PFSK-1 (cell line): ENCODE measurements at regions not wholly inside any gene's neighbourhood (a gene's known extent, or its start where the extent isn't known, plus 50 kb on each side); places are given as distances from the start of the nearest gene placed in this dataset.

ENCODE experiments used
- POLR2AphosphoS5 ChIP-seq: IDR thresholded peaks from 2 replicates; pipeline ENCODE4 v1.6.1; 2012; ENCODE audit warnings: low read depth, mild to moderate bottlenecking, control low read depth, low read length, moderate library complexity
- TAF1 ChIP-seq: IDR thresholded peaks from 2 replicates; pipeline ENCODE4 v1.6.1; 2012; ENCODE audit warnings: low read length, control low read depth, borderline replicate concordance; ENCODE audit not compliant: insufficient read depth
- TF ChIP-seq, protein P1 (sequence below), 2 experiments: IDR thresholded peaks; 2 replicates each; pipeline versions ENCODE4 v1.6.1 to v1.8.0; 2011 to 2012; ENCODE audit warnings: low read depth in 2 of 2, low read length in 2 of 2, control low read depth in 1 of 2, inconsistent platforms in 1 of 2, mild to moderate bottlenecking in 1 of 2, moderate library complexity in 1 of 2; ENCODE audit not compliant: insufficient read depth in 1 of 2

DNA sequence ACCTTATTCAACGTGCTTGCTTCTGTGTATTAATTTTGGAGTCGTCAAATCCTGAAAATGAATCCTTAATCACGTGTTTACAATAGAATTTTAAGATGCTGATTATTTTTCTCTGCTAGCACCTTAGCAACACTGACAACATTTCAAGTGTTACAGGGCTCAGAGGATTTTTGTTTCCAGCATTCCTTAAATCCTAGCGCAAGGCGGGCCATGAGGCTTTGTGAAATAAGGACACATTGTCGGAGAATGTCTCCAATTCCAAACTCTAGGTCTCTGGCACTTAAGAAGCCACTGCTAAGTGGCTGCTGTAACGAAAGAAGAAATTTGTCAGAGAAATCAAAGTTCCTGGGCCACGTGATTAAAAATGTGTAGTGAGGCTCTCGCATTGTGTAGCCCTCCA is 390.9 kb upstream of the CELF2 start:
- TF ChIP-seq, protein P1, sequence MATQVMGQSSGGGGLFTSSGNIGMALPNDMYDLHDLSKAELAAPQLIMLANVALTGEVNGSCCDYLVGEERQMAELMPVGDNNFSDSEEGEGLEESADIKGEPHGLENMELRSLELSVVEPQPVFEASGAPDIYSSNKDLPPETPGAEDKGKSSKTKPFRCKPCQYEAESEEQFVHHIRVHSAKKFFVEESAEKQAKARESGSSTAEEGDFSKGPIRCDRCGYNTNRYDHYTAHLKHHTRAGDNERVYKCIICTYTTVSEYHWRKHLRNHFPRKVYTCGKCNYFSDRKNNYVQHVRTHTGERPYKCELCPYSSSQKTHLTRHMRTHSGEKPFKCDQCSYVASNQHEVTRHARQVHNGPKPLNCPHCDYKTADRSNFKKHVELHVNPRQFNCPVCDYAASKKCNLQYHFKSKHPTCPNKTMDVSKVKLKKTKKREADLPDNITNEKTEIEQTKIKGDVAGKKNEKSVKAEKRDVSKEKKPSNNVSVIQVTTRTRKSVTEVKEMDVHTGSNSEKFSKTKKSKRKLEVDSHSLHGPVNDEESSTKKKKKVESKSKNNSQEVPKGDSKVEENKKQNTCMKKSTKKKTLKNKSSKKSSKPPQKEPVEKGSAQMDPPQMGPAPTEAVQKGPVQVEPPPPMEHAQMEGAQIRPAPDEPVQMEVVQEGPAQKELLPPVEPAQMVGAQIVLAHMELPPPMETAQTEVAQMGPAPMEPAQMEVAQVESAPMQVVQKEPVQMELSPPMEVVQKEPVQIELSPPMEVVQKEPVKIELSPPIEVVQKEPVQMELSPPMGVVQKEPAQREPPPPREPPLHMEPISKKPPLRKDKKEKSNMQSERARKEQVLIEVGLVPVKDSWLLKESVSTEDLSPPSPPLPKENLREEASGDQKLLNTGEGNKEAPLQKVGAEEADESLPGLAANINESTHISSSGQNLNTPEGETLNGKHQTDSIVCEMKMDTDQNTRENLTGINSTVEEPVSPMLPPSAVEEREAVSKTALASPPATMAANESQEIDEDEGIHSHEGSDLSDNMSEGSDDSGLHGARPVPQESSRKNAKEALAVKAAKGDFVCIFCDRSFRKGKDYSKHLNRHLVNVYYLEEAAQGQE (IDR thresholded peaks at IDR 0.05; ENCODE audit: insufficient read depth in 1 of 2, low read depth in 2 of 2, low read length in 2 of 2) = no peak
- TF ChIP-seq TAF1 (no peak), POLR2AphosphoS5 (no peak)
